GM23338 (cell line): ENCODE measurements at regions not wholly inside any gene's neighbourhood (a gene's known extent, or its start where the extent isn't known, plus 50 kb on each side); places are given as distances from the start of the nearest gene placed in this dataset.

Source experiments
- ATAC-seq: fragments of 200-7000 bp; cut with Tn5 transposase; 3 replicates; pipeline ENCODE4 v1.9.1; 2020
- DNase-seq: peaks from one replicate; pipeline ENCODE4 v3.0.0-alpha.2; 2015; ENCODE audit warnings: low spot score
- H2AFZ ChIP-seq: fragments of 200-600 bp; sonication (generic); 2 replicates; pipeline ENCODE4 v1.8.0; 2016; ENCODE audit warnings: antibody characterized with exemption, mild to moderate bottlenecking, moderate library complexity
- H3F3A ChIP-seq: fragments of 200-600 bp; sonication (generic); replicated peaks from 2 replicates; pipeline ENCODE4 v1.8.0; 2017; ENCODE audit warnings: antibody characterized with exemption, mixed run types, low read depth
- H3K27ac ChIP-seq: fragments of 200-600 bp; sonication (generic); 2 replicates; pipeline ENCODE4 v1.6.1; 2016; ENCODE audit warnings: low read depth
- H3K27me3 ChIP-seq: fragments of 200-600 bp; sonication (generic); 2 replicates; pipeline ENCODE4 v1.8.0; 2016; ENCODE audit warnings: mild to moderate bottlenecking, mixed run types, moderate library complexity; ENCODE audit not compliant: insufficient read depth
- H3K36me3 ChIP-seq: fragments of 200-600 bp; sonication (generic); 2 replicates; pipeline ENCODE4 v1.8.0; 2016; ENCODE audit warnings: mild to moderate bottlenecking; ENCODE audit not compliant: insufficient read depth
- H3K4me1 ChIP-seq: fragments of 200-600 bp; sonication (generic); 2 replicates; pipeline ENCODE4 v1.8.0; 2016; ENCODE audit warnings: mild to moderate bottlenecking, moderate library complexity; ENCODE audit not compliant: insufficient read depth
- H3K4me2 ChIP-seq: fragments of 200-600 bp; sonication (generic); 2 replicates; pipeline ENCODE4 v1.7.1; 2017; ENCODE audit warnings: mixed run types
- H3K4me3 ChIP-seq: fragments of 200-600 bp; sonication (generic); 2 replicates; pipeline ENCODE4 v1.6.1; 2016; ENCODE audit warnings: mixed run types
- H3K79me2 ChIP-seq: fragments of 200-600 bp; sonication (generic); replicated peaks from 2 replicates; pipeline ENCODE4 v1.8.0; 2017; ENCODE audit warnings: mild to moderate bottlenecking; ENCODE audit not compliant: insufficient read depth
- H3K9me2 ChIP-seq: fragments of 200-600 bp; sonication (generic); 2 replicates; pipeline ENCODE4 v1.8.0; 2017; ENCODE audit not compliant: insufficient read depth
- H4K20me1 ChIP-seq: fragments of 200-600 bp; sonication (generic); replicated peaks from 2 replicates; pipeline ENCODE4 v1.8.0; 2017; ENCODE audit warnings: mild to moderate bottlenecking; ENCODE audit not compliant: insufficient read depth
- H3K27ac Mint-ChIP-seq: 2 replicates; pipeline ENCODE4 v1.8.0; 2020; ENCODE audit warnings: inconsistent platforms, mild to moderate bottlenecking, moderate library complexity, mixed read lengths
- H3K27me3 Mint-ChIP-seq: 3 replicates; pipeline ENCODE4 v1.8.0; 2022; ENCODE audit warnings: low read depth, mild to moderate bottlenecking, moderate library complexity, mixed read lengths, inconsistent platforms; ENCODE audit not compliant: insufficient read depth, poor library complexity
- H3K36me3 Mint-ChIP-seq: 3 replicates; pipeline ENCODE4 v1.8.0; 2021; ENCODE audit warnings: low read depth, mild to moderate bottlenecking, inconsistent platforms, moderate library complexity, mixed read lengths
- H3K4me1 Mint-ChIP-seq: 3 replicates; pipeline ENCODE4 v1.8.0; 2020; ENCODE audit warnings: mild to moderate bottlenecking, inconsistent platforms, mixed read lengths
- H3K4me3 Mint-ChIP-seq: 3 replicates; pipeline ENCODE4 v1.8.0; 2021; ENCODE audit warnings: moderate library complexity, mild to moderate bottlenecking, inconsistent platforms, mixed read lengths
- H3K9me3 Mint-ChIP-seq: 3 replicates; pipeline ENCODE4 v1.8.0; 2020; ENCODE audit warnings: moderate library complexity, mild to moderate bottlenecking, inconsistent platforms, mixed read lengths
- CREB1 ChIP-seq: fragments of 250-450 bp; sonication (Bioruptor Pico); IDR thresholded peaks from 2 replicates; pipeline ENCODE4 v1.5.0; 2020; ENCODE audit warnings: low read depth, mild to moderate bottlenecking, moderate library complexity
- CTCF ChIP-seq, 2 experiments: fragments of 200-600 bp in 1 of 2; sonication (generic) in 1 of 2; conservative IDR thresholded peaks; 2 replicates each; pipeline versions ENCODE4 v1.5.1 to v1.6.1; 2016 to 2017; ENCODE audit warnings: antibody characterized with exemption in 2 of 2, low read depth in 2 of 2, mild to moderate bottlenecking in 2 of 2, moderate library complexity in 1 of 2
- ETS1 ChIP-seq: IDR thresholded peaks from 2 replicates; pipeline ENCODE4 v1.6.1; 2016; ENCODE audit warnings: antibody characterized with exemption
- EZH2 ChIP-seq: fragments of 200-600 bp; sonication (generic); IDR thresholded peaks from one replicate; pipeline ENCODE4 v1.8.0; 2017; ENCODE audit warnings: antibody characterized with exemption, mild to moderate bottlenecking, low read depth; ENCODE audit not compliant: unreplicated experiment
- EZH2phosphoT487 ChIP-seq: fragments of 200-600 bp; sonication (generic); IDR thresholded peaks from one replicate; pipeline ENCODE4 v1.8.1; 2018; ENCODE audit warnings: antibody characterized with exemption; ENCODE audit not compliant: unreplicated experiment
- JUNB ChIP-seq: IDR thresholded peaks from one replicate; pipeline ENCODE4 v1.6.1; 2016; ENCODE audit warnings: antibody characterized with exemption; ENCODE audit not compliant: unreplicated experiment
- NANOG ChIP-seq: IDR thresholded peaks from 2 replicates; pipeline ENCODE4 v1.6.1; 2016; ENCODE audit warnings: antibody characterized with exemption, borderline replicate concordance
- POLR2AphosphoS5 ChIP-seq: IDR thresholded peaks from 2 replicates; pipeline ENCODE4 v1.6.1; 2016; ENCODE audit warnings: antibody characterized with exemption, low read depth
- REST ChIP-seq: IDR thresholded peaks from one replicate; pipeline ENCODE4 v1.6.1; 2018; ENCODE audit warnings: antibody characterized with exemption; ENCODE audit not compliant: unreplicated experiment
- STAT1 ChIP-seq: IDR thresholded peaks from one replicate; pipeline ENCODE4 v1.6.1; 2016; ENCODE audit warnings: antibody characterized with exemption; ENCODE audit not compliant: unreplicated experiment
- ZNF114 ChIP-seq: fragments of 250-450 bp; sonication (Bioruptor Pico); IDR thresholded peaks from 2 replicates; pipeline ENCODE4 v1.5.0; 2020; ENCODE audit warnings: mild to moderate bottlenecking, moderate library complexity
- ZNF331 ChIP-seq: fragments of 250-450 bp; sonication (Bioruptor Pico); IDR thresholded peaks from 2 replicates; pipeline ENCODE4 v1.5.0; 2020; ENCODE audit warnings: low read depth, mild to moderate bottlenecking, moderate library complexity
- ZNF462 ChIP-seq: fragments of 250-450 bp; sonication (Bioruptor Pico); IDR thresholded peaks from 2 replicates; pipeline ENCODE4 v1.5.0; 2020; ENCODE audit warnings: mild to moderate bottlenecking, moderate library complexity

GRCh38 chr12:91833780-91834359 lies 311.8 kb downstream of the BTG1 start:
- Histone ChIP-seq H3K27me3 (no peaks in the 10 kb centered on the region), H3K9me2 (peaks cover 15% of the 10 kb centered on the region; the same call in 1 of the 2 replicates), H4K20me1 (no peaks in the 10 kb centered on the region), H3K4me1 (no peaks in the 10 kb centered on the region), H3K4me2 (no peak overlapping the region), H2AFZ (no peak overlapping the region; the same call in 1 of the 2 replicates), H3K36me3 (no peaks in the 10 kb centered on the region), H3K79me2 (no peaks in the 10 kb centered on the region), H3K4me3 (no peak overlapping the region), H3F3A (no peaks in the 10 kb centered on the region), H3K27ac (no peak overlapping the region)
- Mint-ChIP-seq H3K27me3 (peaks cover 2% of the 10 kb centered on the region), H3K4me1 (no peaks in the 10 kb centered on the region), H3K4me3 (no peak overlapping the region), H3K36me3 (no peaks in the 10 kb centered on the region), H3K27ac (no peak overlapping the region), H3K9me3 (no peaks in the 10 kb centered on the region)
- DNase-seq (no peak), ATAC-seq (no peak)
- TF ChIP-seq CREB1 (no peak), POLR2AphosphoS5 (no peak), JUNB (no peak), EZH2phosphoT487 (no peak), EZH2 (no peak), REST (no peak), CTCF (conservative IDR thresholded peaks at IDR 0.05; ENCODE audit: low read depth in 2 of 2) (no peak), ZNF462 (no peak), ETS1 (no peak), ZNF114 (no peak), ZNF331 (CRISPR knock-in tag) (no peak), STAT1 (no peak), NANOG (no peak)
